ENCODE measurements at regions not wholly inside any gene's neighbourhood (a gene's known extent, or its start where the extent isn't known, plus 50 kb on each side); places are given as distances from the start of the nearest gene placed in this dataset.

- no peak for TF ChIP-seq CTCF (conservative IDR thresholded peaks at IDR 0.05; ENCODE audit: low read depth in 2 of 2)
- no peak for TF ChIP-seq REST (IDR thresholded peaks at IDR 0.05; ENCODE audit: unreplicated experiment)
- TF ChIP-seq CREB1 (CRISPR knock-in tag; IDR thresholded peaks at IDR 0.05; ENCODE audit: low read depth), result no peak
- no peak for TF ChIP-seq JUNB (IDR thresholded peaks at IDR 0.05; ENCODE audit: unreplicated experiment)
- no peak for TF ChIP-seq ETS1 (IDR thresholded peaks at IDR 0.05)
- no peak for TF ChIP-seq EZH2phosphoT487 (IDR thresholded peaks at IDR 0.05; ENCODE audit: unreplicated experiment)
- TF ChIP-seq EZH2 (IDR thresholded peaks at IDR 0.05; ENCODE audit: low read depth, unreplicated experiment), result no peak
- no peak for TF ChIP-seq POLR2AphosphoS5 (IDR thresholded peaks at IDR 0.05; ENCODE audit: low read depth)
- no peak for TF ChIP-seq ZNF331 (CRISPR knock-in tag; IDR thresholded peaks at IDR 0.05; ENCODE audit: low read depth)
- TF ChIP-seq ZNF462 (CRISPR knock-in tag; IDR thresholded peaks at IDR 0.05), result no peak
- TF ChIP-seq NANOG (IDR thresholded peaks at IDR 0.05; ENCODE audit: borderline replicate concordance), result no peak
- TF ChIP-seq STAT1 (IDR thresholded peaks at IDR 0.05; ENCODE audit: unreplicated experiment), result no peak
Measured at GRCh38 chr9:75487856-75488718, 399.8 kb downstream of the OSTF1 start.
